Heart right ventricle (tissue), 16 donors: ENCODE measurements at regions not wholly inside any gene's neighbourhood (a gene's known extent, or its start where the extent isn't known, plus 50 kb on each side); places are given as distances from the start of the nearest gene placed in this dataset.

ENCODE experiments used
- ATAC-seq, 8 donors: fragments of 200-7000 bp; cut with Tn5 transposase; one replicate each; pipeline ENCODE4 v1.9.1; 2020; ENCODE audit warnings: mild to moderate bottlenecking in 8 of 8, moderate library complexity in 8 of 8, moderate number of reproducible peaks in 1 of 8
- DNase-seq, 2 donors: peaks; one replicate each; pipeline ENCODE4 v3.0.0-alpha.2; 2020
- H3K27ac ChIP-seq, 10 donors: fragments of 200-600 bp; sonication (generic) in 2 of 10; one replicate each; pipeline versions ENCODE4 v1.5.0 to v1.8.0; 2020 to 2022; ENCODE audit warnings: mild to moderate bottlenecking in 3 of 10
- H3K27me3 ChIP-seq, 7 donors: fragments of 200-600 bp; one replicate each; pipeline ENCODE4 v1.8.0; 2021 to 2022; ENCODE audit warnings: mild to moderate bottlenecking in 2 of 7
- H3K36me3 ChIP-seq, 9 donors: fragments of 200-600 bp; sonication (generic) in 1 of 9; one replicate each; pipeline versions ENCODE4 v1.5.0 to v1.8.0; 2020 to 2022; ENCODE audit warnings: mild to moderate bottlenecking in 2 of 9
- H3K4me1 ChIP-seq, 9 donors: fragments of 200-600 bp; sonication (generic) in 1 of 9; one replicate each; pipeline versions ENCODE4 v1.5.0 to v1.8.0; 2020 to 2022; ENCODE audit warnings: mild to moderate bottlenecking in 4 of 9
- H3K4me3 ChIP-seq, 10 donors: fragments of 200-600 bp; sonication (generic) in 2 of 10; one replicate each; pipeline versions ENCODE4 v1.5.0 to v1.8.0; 2020 to 2022; ENCODE audit warnings: mild to moderate bottlenecking in 7 of 10, moderate library complexity in 2 of 10
- H3K9me3 ChIP-seq, 11 donors: fragments of 200-600 bp in 10 of 11; sonication (generic) in 2 of 11; one replicate each; pipeline versions ENCODE4 v1.5.0 to v1.8.0; 2013 to 2022; ENCODE audit warnings: mild to moderate bottlenecking in 2 of 11, control low read depth in 1 of 11, moderate library complexity in 1 of 11
- WGBS, 2 donors: extraction: QIAGEN DNeasy Blood & Tissue Kit; methylation state at CpG; one replicate each; pipeline ENCODE4 v1.1.7; 2013; ENCODE audit warnings: inconsistent platforms in 1 of 2; 5-methylcytosine and 5-hydroxymethylcytosine counted together
- intact Hi-C, 10 donors: fragments of 100-400 bp; cut with DNase I; formaldehyde crosslinking; loops; one replicate each; pipeline versions ENCODE4 v1.11.1 to v1.14.2; 2022
- TF ChIP-seq, protein P1 (sequence below), 9 donors: fragments of 200-600 bp; sonication (generic) in 2 of 9; IDR thresholded peaks; one replicate each; pipeline versions ENCODE4 v1.5.0 to v1.8.0; 2021 to 2022; ENCODE audit warnings: antibody characterized with exemption in 9 of 9, mild to moderate bottlenecking in 5 of 9, moderate library complexity in 1 of 9
- donor health status: Arrhythmogenic right ventricular cardiomyopathy.
- donor health status: ischemic (EF 13 %, LVEDD 7.1; RV severe dilation, severe dysfunction).
- donor health status: healthy with polysubstance abuse.
- donor health status: DM: no; HTN: yes; CAD: no.
- donor health status: DM: no; HTN: no; CAD: no.
- donor health status: ischemic (EF 25% LVEDD 6.9; RV normal size, moderate dysfunction).
- donor health status: ischemic (EF 25% LVEDD 5.7; RV mildly dilated, moderate dysfunction).
- donor health status: healthy.
- donor health status: DM: yes; HTN: yes; CAD: no.
- donor health status: Ischemic cardiomyopathy.
- donor health status: ischemic (EF 35%, LVEDD 5.7; RV mildly dilated, moderate dysfunction).
- donor health status: nonischemic (EF 11% LVEDD 7.7; RV severe dilation, severe dysfunction).
- donor health status: DM: yes; HTN: yes; CAD: no.
- donor health status: PGD.
- donor health status: ischemic (EF 29% LVEDD 5.4; RV normal size, mild dysfunction).
- donor health status: nonischemic (EF 23%, LVEDD 6.1; RV moderate dilation, normal function).

DNA sequence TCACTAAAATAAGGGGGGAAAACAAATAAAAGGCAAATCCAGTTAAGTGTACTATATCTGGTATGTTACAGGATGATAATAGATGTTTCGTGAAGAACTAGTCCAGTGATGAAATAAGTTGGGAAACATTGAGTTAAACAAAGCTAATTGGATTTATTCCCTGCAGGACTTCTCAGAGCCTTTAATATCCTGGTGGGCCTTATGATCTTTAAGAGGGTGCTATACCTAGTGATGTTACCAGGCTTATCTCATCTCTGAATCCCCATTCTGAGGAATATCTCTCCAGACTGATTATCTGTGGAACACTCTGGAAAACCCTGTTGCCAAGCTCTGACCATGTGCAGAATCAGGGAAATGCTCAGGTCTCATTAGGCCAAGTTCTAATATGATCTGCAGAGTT lies 54.8 kb upstream of the POMGNT2 start:
- no peak for DNase-seq
- TF ChIP-seq, protein P1, sequence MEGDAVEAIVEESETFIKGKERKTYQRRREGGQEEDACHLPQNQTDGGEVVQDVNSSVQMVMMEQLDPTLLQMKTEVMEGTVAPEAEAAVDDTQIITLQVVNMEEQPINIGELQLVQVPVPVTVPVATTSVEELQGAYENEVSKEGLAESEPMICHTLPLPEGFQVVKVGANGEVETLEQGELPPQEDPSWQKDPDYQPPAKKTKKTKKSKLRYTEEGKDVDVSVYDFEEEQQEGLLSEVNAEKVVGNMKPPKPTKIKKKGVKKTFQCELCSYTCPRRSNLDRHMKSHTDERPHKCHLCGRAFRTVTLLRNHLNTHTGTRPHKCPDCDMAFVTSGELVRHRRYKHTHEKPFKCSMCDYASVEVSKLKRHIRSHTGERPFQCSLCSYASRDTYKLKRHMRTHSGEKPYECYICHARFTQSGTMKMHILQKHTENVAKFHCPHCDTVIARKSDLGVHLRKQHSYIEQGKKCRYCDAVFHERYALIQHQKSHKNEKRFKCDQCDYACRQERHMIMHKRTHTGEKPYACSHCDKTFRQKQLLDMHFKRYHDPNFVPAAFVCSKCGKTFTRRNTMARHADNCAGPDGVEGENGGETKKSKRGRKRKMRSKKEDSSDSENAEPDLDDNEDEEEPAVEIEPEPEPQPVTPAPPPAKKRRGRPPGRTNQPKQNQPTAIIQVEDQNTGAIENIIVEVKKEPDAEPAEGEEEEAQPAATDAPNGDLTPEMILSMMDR (IDR thresholded peaks at IDR 0.05), result no peak
- Histone ChIP-seq H3K4me1 (peaks cover 0 to 20% (median 12%) of the 10 kb centered on the region in 9 donors), H3K27me3 (no peaks in the 10 kb centered on the region), H3K9me3 (peaks cover 0 to 6% (median under 1%) of the 10 kb centered on the region in 11 donors), H3K4me3 (no peak overlapping the region), H3K36me3 (no peaks in the 10 kb centered on the region), H3K27ac (no peak overlapping the region)
- ATAC-seq, result no peak
- 91 to 94% methylated on average over 1 of the region's 1 CpG for WGBS, 2 donors
- intact Hi-C loops, result loop anchor here in 7 of 10 donors (5.0 to 10.0 kb wide), 7 partner anchors 54 to 342 kb away; partner anchors contain the start of gene SNRK (in 4 of the 7)

DNA sequence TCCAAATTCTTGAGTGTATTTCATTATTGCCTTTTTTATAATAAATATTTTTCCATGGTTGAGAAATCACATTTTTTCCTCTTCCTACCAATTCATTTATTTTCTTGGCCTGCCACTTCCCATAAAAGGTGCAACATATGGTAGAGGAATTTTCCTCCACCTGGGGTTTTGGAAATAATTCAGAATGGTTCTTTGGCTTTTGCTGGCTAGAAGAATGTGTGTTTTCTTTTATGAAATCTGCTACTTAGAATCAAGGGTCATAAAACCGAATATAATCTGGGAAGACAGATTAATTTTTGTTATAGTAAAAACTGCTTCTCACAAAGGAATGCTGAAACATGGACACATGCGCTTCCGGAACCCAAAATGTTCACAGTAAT lies 54.0 kb upstream of the POMGNT2 start:
- no peak overlapping the region for H3K27ac ChIP-seq
- ATAC-seq (no peak), DNase-seq (no peak)
- H3K4me1 ChIP-seq, result peaks cover 0 to 21% (median 12%) of the 10 kb centered on the region in 9 donors
- no peak overlapping the region for H3K4me3 ChIP-seq
- TF ChIP-seq, protein P1 (IDR thresholded peaks at IDR 0.05), result no peak
- WGBS, 2 donors, result 76 to 91% methylated on average over 3 of the region's 3 CpGs
- no peaks in the 10 kb centered on the region for H3K27me3 ChIP-seq
- H3K9me3 ChIP-seq, result no peaks in the 10 kb centered on the region
- intact Hi-C loops, result loop anchor here in 8 of 10 donors (5.0 to 10.0 kb wide), 8 partner anchors 55 to 342 kb away; partner anchors contain the start of gene SNRK (in 4 of the 8)
- H3K36me3 ChIP-seq, result no peaks in the 10 kb centered on the region

DNA sequence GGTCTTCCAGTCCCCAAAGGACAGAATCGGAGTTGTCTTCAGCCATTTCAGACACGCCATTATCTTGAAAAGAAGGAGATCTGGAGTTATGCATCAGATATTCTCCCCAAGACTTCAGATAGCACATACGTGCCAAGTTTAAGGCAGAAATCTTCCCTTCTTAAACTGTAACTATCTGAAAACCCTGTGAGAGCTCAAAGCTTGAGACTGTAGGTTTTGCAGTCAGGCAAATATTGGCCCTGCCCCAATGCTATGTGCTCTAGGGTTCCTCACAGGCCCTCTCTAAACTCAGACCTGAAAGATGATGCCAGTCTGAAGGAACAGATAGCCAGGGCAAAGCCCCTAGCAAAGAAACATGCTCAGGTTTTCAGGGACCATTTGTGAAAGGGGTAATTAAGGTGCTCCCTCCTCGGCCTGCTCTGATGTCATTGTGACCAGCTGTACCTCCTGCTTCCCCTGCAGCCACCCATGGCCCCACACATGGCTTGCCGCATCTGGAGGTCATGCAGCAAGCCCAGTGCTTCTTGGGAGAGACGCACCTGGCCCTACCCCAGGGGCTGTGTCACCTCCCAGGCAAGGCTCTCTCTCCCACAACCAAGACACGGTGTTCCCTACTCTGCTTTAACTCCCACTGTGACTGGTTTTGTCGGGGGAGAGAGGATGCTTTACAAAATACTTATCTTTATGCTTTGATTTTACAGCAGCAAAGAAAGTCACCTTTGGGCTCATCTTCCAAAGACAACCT lies 53.4 kb upstream of the POMGNT2 start:
- no peaks in the 10 kb centered on the region for H3K36me3 ChIP-seq
- ATAC-seq, result no peak
- H3K4me3 ChIP-seq, result no peak overlapping the region
- TF ChIP-seq, protein P1 (IDR thresholded peaks at IDR 0.05), result no peak
- no peak for DNase-seq
- no peaks in the 10 kb centered on the region for H3K9me3 ChIP-seq
- H3K4me1 ChIP-seq, result peaks cover 0 to 27% (median 12%) of the 10 kb centered on the region in 9 donors
- intact Hi-C loops, result loop anchor here in 4 of 10 donors (5.0 to 10.0 kb wide), 2 partner anchors 197 to 215 kb away; no protein-coding TSS in a partner anchor
- 88 to 91% methylated on average over 8 of the region's 8 CpGs for WGBS, 2 donors
- H3K27ac ChIP-seq, result no peak overlapping the region
- no peaks in the 10 kb centered on the region for H3K27me3 ChIP-seq

DNA sequence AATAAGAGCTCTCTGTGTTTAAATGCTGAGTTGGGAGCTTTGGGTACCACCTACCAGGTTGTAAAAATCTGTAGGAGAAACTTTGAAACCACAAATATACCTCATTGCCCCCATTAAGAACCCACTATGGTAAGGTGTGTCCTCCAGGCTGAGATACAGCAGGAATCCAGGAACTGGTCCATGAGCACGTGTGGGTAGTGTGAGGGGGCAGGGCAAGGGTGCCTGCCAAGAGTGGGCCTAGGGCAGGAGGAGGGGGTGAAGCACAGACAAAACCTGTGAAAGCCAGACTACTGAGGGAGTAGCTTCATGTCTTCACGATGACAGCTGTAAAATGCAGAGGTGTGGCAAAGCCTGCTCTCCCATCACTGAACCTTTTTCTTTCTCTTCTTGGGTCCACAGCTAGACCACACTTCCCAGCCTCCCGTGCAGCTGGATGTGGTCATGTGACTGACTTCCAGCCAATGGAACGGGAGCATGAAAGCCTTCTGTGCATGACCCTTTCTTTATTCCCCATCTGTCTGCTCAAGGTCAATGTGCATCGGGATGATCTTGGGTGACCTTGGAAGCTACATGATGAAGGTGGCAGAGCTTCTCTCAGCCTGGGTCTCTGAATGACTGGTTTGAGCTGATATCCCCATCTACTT lies 51.1 kb upstream of the POMGNT2 start:
- Histone ChIP-seq H3K36me3 (no peaks in the 10 kb centered on the region), H3K4me1 (peaks cover 0 to 25% (median 2%) of the 10 kb centered on the region in 9 donors), H3K9me3 (no peaks in the 10 kb centered on the region), H3K27ac (no peak overlapping the region), H3K27me3 (peaks cover 0 to 13% (median 0%) of the 10 kb centered on the region in 7 donors), H3K4me3 (no peak overlapping the region)
- intact Hi-C loops, result loop anchor here in 5 of 10 donors (2.0 to 10.0 kb wide), 3 partner anchors 192 to 218 kb away; no protein-coding TSS in a partner anchor
- DNase-seq, result no peak
- TF ChIP-seq, protein P1 (IDR thresholded peaks at IDR 0.05), result no peak
- no peak for ATAC-seq
- WGBS, 2 donors, result 81 to 86% methylated on average over 5 of the region's 5 CpGs
